Osteoblast (primary cell): ENCODE measurements at regions not wholly inside any gene's neighbourhood (a gene's known extent, or its start where the extent isn't known, plus 50 kb on each side); places are given as distances from the start of the nearest gene placed in this dataset.

Experiments
- DNase-seq: peaks from one replicate; pipeline ENCODE4 v3.0.0; 2011; ENCODE audit warnings: low spot score, mixed read lengths; ENCODE audit not compliant: insufficient read length; ENCODE audit errors: missing footprints
- H2AFZ ChIP-seq: 2 replicates; pipeline ENCODE4 v1.6.0; 2011; ENCODE audit warnings: mild to moderate bottlenecking, low read length
- H3K27ac ChIP-seq: 2 replicates; pipeline ENCODE4 v1.5.1; 2011; ENCODE audit warnings: mild to moderate bottlenecking, low read depth, low read length, moderate library complexity
- H3K27me3 ChIP-seq: 2 replicates; pipeline ENCODE4 v1.6.0; 2012; ENCODE audit warnings: mild to moderate bottlenecking, control low read depth, inconsistent platforms, low read length, moderate library complexity; ENCODE audit not compliant: insufficient read depth
- H3K36me3 ChIP-seq: 2 replicates; pipeline ENCODE4 v1.5.1; 2011; ENCODE audit warnings: mild to moderate bottlenecking, low read length, control low read depth, moderate library complexity; ENCODE audit not compliant: insufficient read depth
- H3K4me1 ChIP-seq: 2 replicates; pipeline ENCODE4 v1.5.1; 2011; ENCODE audit warnings: mild to moderate bottlenecking, low read length, control low read depth, moderate library complexity; ENCODE audit not compliant: insufficient read depth
- H3K4me2 ChIP-seq: 2 replicates; pipeline ENCODE4 v1.6.0; 2011; ENCODE audit warnings: mild to moderate bottlenecking, low read length; ENCODE audit not compliant: insufficient read depth
- H3K4me3 ChIP-seq: fragments of 200-600 bp; sonication (generic); 3 replicates; pipeline ENCODE4 v1.5.1; 2012; ENCODE audit warnings: mild to moderate bottlenecking, low read length, inconsistent platforms; ENCODE audit not compliant: insufficient read depth
- H3K79me2 ChIP-seq: 2 replicates; pipeline ENCODE4 v1.6.0; 2012; ENCODE audit warnings: mild to moderate bottlenecking, low read length, control low read depth, inconsistent platforms; ENCODE audit not compliant: insufficient read depth
- H3K9me3 ChIP-seq: 2 replicates; pipeline ENCODE4 v1.5.1; 2011; ENCODE audit warnings: low read depth, low read length, control low read depth
- H4K20me1 ChIP-seq: 2 replicates; pipeline ENCODE4 v1.6.0; 2012; ENCODE audit warnings: mild to moderate bottlenecking, low read length, control low read depth; ENCODE audit not compliant: insufficient read depth
- TF ChIP-seq, protein P1 (sequence below): IDR thresholded peaks from 2 replicates; pipeline ENCODE4 v1.5.1; 2011; ENCODE audit warnings: mild to moderate bottlenecking, low read depth, low read length, moderate library complexity; ENCODE audit errors: extremely low read depth

- Histone ChIP-seq H4K20me1 (no peaks in the 10 kb centered on the region), H3K4me3 (no peak overlapping the region), H2AFZ (no peak overlapping the region), H3K4me2 (no peak overlapping the region), H3K36me3 (no peaks in the 10 kb centered on the region), H3K27me3 (no peaks in the 10 kb centered on the region), H3K4me1 (no peaks in the 10 kb centered on the region), H3K9me3 (no peaks in the 10 kb centered on the region), H3K27ac (no peak overlapping the region), H3K79me2 (no peaks in the 10 kb centered on the region)
- no peak for DNase-seq
- TF ChIP-seq, protein P1, sequence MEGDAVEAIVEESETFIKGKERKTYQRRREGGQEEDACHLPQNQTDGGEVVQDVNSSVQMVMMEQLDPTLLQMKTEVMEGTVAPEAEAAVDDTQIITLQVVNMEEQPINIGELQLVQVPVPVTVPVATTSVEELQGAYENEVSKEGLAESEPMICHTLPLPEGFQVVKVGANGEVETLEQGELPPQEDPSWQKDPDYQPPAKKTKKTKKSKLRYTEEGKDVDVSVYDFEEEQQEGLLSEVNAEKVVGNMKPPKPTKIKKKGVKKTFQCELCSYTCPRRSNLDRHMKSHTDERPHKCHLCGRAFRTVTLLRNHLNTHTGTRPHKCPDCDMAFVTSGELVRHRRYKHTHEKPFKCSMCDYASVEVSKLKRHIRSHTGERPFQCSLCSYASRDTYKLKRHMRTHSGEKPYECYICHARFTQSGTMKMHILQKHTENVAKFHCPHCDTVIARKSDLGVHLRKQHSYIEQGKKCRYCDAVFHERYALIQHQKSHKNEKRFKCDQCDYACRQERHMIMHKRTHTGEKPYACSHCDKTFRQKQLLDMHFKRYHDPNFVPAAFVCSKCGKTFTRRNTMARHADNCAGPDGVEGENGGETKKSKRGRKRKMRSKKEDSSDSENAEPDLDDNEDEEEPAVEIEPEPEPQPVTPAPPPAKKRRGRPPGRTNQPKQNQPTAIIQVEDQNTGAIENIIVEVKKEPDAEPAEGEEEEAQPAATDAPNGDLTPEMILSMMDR = no peak
Measured at GRCh38 chr18:37920865-37921264, 355.3 kb upstream of the CELF4 start.

- Histone ChIP-seq H3K4me3 (no peak overlapping the region), H3K36me3 (no peaks in the 10 kb centered on the region), H3K4me2 (no peak overlapping the region), H3K9me3 (no peaks in the 10 kb centered on the region), H2AFZ (no peak overlapping the region), H3K27ac (no peak overlapping the region), H3K27me3 (no peaks in the 10 kb centered on the region), H3K4me1 (no peaks in the 10 kb centered on the region), H4K20me1 (no peaks in the 10 kb centered on the region), H3K79me2 (no peaks in the 10 kb centered on the region)
- DNase-seq = no peak
- TF ChIP-seq, protein P1 = no peak
Measured at GRCh38 chr18:37913051-37913450, 347.5 kb upstream of the CELF4 start.

DNA sequence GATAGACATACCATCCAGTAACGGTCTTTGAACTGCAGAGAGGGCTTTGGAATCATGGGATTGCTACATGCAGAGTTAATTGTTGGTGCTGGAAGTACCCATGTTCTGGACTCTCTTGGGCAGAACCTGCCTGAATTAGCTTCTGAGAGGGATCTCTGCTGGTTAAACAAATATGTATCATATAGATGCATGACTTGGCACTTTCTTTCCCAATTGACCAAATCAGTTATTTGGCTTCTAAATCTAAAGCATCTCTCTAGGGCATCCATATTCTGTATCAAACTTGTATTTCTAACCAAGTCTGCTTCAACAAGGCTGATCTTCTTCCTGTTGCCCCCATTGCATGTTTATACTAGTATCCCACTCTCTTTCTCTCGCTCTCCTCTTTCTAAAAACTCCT lies 336.7 kb upstream of the CELF4 start:
- no peaks in the 10 kb centered on the region for H4K20me1 ChIP-seq
- no peak overlapping the region for H3K4me3 ChIP-seq
- no peak overlapping the region for H3K27ac ChIP-seq
- H3K4me1 ChIP-seq = no peaks in the 10 kb centered on the region
- no peaks in the 10 kb centered on the region for H3K79me2 ChIP-seq
- TF ChIP-seq, protein P1 = no peak
- H3K27me3 ChIP-seq = no peaks in the 10 kb centered on the region
- H3K9me3 ChIP-seq = peaks cover 2% of the 10 kb centered on the region
- no peak overlapping the region for H2AFZ ChIP-seq
- peak; percentile 27 for DNase-seq
- no peaks in the 10 kb centered on the region for H3K36me3 ChIP-seq
- H3K4me2 ChIP-seq = no peak overlapping the region

GRCh38 chr18:37900326-37900725 lies 334.7 kb upstream of the CELF4 start:
- DNase-seq = no peak
- H3K9me3 ChIP-seq = peaks cover 5% of the 10 kb centered on the region

More at GRCh38 chr18:37900326-37900725, 334.7 kb upstream of the CELF4 start:
- Histone ChIP-seq H3K36me3 (no peaks in the 10 kb centered on the region), H3K4me2 (no peak overlapping the region), H3K27me3 (no peaks in the 10 kb centered on the region), H3K4me1 (no peaks in the 10 kb centered on the region), H3K27ac (no peak overlapping the region), H3K79me2 (no peaks in the 10 kb centered on the region), H4K20me1 (no peaks in the 10 kb centered on the region), H3K4me3 (no peak overlapping the region), H2AFZ (no peak overlapping the region)
- TF ChIP-seq, protein P1 = no peak
